GM21390 (cell line): ENCODE measurements at regions not wholly inside any gene's neighbourhood (a gene's known extent, or its start where the extent isn't known, plus 50 kb on each side); places are given as distances from the start of the nearest gene placed in this dataset.

ENCODE experiments used
- ATAC-seq: cut with Tn5 transposase; IDR thresholded peaks from one replicate; pipeline ENCODE4 v1.9.1; 2021; ENCODE audit not compliant: unreplicated experiment

- ATAC-seq, result no peak
Measured at GRCh38 chr4:43903456-43903855, 545.2 kb downstream of the KCTD8 start.

- ATAC-seq, result no peak
Measured at GRCh38 chr4:43918377-43918776, 530.2 kb downstream of the KCTD8 start.

- ATAC-seq, result no peak
Measured at GRCh38 chr4:43932448-43932847, 516.2 kb downstream of the KCTD8 start.

GRCh38 chr4:43943998-43944397 lies 504.6 kb downstream of the KCTD8 start:
- no peak for ATAC-seq

GRCh38 chr4:43959976-43960375 lies 488.6 kb downstream of the KCTD8 start:
- no peak for ATAC-seq

GRCh38 chr4:43968011-43968410 lies 480.6 kb downstream of the KCTD8 start:
- no peak for ATAC-seq

- ATAC-seq, result no peak
Measured at GRCh38 chr4:43983610-43984009, 465.0 kb downstream of the KCTD8 start.

- ATAC-seq, result no peak
Measured at GRCh38 chr4:43987331-43987944, 461.2 kb downstream of the KCTD8 start.

GRCh38 chr4:43990551-43990950 lies 458.1 kb downstream of the KCTD8 start:
- ATAC-seq, result no peak

GRCh38 chr4:43990963-43991362 lies 457.6 kb downstream of the KCTD8 start:
- ATAC-seq, result no peak

- ATAC-seq, result no peak
Measured at GRCh38 chr4:43992552-43992951, 456.1 kb downstream of the KCTD8 start.

- no peak for ATAC-seq
Measured at GRCh38 chr4:43993196-43993902, 455.3 kb downstream of the KCTD8 start.

GRCh38 chr4:43999669-44000068 lies 448.9 kb downstream of the KCTD8 start:
- no peak for ATAC-seq

- no peak for ATAC-seq
Measured at GRCh38 chr4:44002368-44002767, 446.2 kb downstream of the KCTD8 start.

GRCh38 chr4:44016570-44017421 lies 431.8 kb downstream of the KCTD8 start:
- ATAC-seq, result no peak

- ATAC-seq, result no peak
Measured at GRCh38 chr4:44017422-44017739, 431.2 kb downstream of the KCTD8 start.

- ATAC-seq, result no peak
Measured at GRCh38 chr4:44019721-44020120, 428.9 kb downstream of the KCTD8 start.

- ATAC-seq, result no peak
Measured at GRCh38 chr4:44025376-44026020, 423.1 kb downstream of the KCTD8 start.

GRCh38 chr4:44038811-44039210 lies 409.8 kb downstream of the KCTD8 start:
- no peak for ATAC-seq

- no peak for ATAC-seq
Measured at GRCh38 chr4:44046491-44046890, 402.1 kb downstream of the KCTD8 start.

GRCh38 chr4:44056721-44057151 lies 391.9 kb downstream of the KCTD8 start:
- ATAC-seq, result no peak

- no peak for ATAC-seq
Measured at GRCh38 chr4:44070843-44071242, 377.8 kb downstream of the KCTD8 start.
